Neural crest cell (in vitro differentiated cells): ENCODE measurements at regions not wholly inside any gene's neighbourhood (a gene's known extent, or its start where the extent isn't known, plus 50 kb on each side); places are given as distances from the start of the nearest gene placed in this dataset.

Experiments
- DNase-seq: peaks from one replicate; pipeline ENCODE4 v3.0.0; 2021; ENCODE audit warnings: low read depth, mixed read lengths, low spot score
- H3K27ac Mint-ChIP-seq: one replicate; pipeline ENCODE4 v1.8.0; 2021; ENCODE audit warnings: mild to moderate bottlenecking, mixed read lengths; ENCODE audit not compliant: unreplicated experiment
- H3K27me3 Mint-ChIP-seq: 2 replicates; pipeline ENCODE4 v1.8.0; 2021; ENCODE audit warnings: low read depth, mild to moderate bottlenecking, mixed read lengths
- H3K36me3 Mint-ChIP-seq: 2 replicates; pipeline ENCODE4 v1.8.0; 2021; ENCODE audit warnings: low read depth, mild to moderate bottlenecking, mixed read lengths
- H3K4me1 Mint-ChIP-seq: 2 replicates; pipeline ENCODE4 v1.8.0; 2021; ENCODE audit warnings: mixed read lengths
- H3K4me3 Mint-ChIP-seq: one replicate; pipeline ENCODE4 v1.8.0; 2021; ENCODE audit warnings: mild to moderate bottlenecking, mixed read lengths
- H3K9me3 Mint-ChIP-seq: 2 replicates; pipeline ENCODE4 v1.8.0; 2021; ENCODE audit warnings: mixed read lengths
- TF ChIP-seq, protein P1 (sequence below): fragments of 200-600 bp; sonication (generic); conservative IDR thresholded peaks from 2 replicates; pipeline ENCODE4 v1.5.0; 2021; ENCODE audit warnings: antibody characterized with exemption, mild to moderate bottlenecking

GRCh38 chr5:31119938-31120641, 73.4 kb upstream of the CDH6 start:
- Mint-ChIP-seq H3K27me3 (peaks cover 4% of the 10 kb centered on the region), H3K4me3 (no peak overlapping the region), H3K4me1 (peaks cover 63% of the 10 kb centered on the region), H3K27ac (peak overlapping the region; percentile 76), H3K9me3 (peaks cover 16% of the 10 kb centered on the region), H3K36me3 (peaks cover 9% of the 10 kb centered on the region)
- DNase-seq = no peak
- TF ChIP-seq, protein P1, sequence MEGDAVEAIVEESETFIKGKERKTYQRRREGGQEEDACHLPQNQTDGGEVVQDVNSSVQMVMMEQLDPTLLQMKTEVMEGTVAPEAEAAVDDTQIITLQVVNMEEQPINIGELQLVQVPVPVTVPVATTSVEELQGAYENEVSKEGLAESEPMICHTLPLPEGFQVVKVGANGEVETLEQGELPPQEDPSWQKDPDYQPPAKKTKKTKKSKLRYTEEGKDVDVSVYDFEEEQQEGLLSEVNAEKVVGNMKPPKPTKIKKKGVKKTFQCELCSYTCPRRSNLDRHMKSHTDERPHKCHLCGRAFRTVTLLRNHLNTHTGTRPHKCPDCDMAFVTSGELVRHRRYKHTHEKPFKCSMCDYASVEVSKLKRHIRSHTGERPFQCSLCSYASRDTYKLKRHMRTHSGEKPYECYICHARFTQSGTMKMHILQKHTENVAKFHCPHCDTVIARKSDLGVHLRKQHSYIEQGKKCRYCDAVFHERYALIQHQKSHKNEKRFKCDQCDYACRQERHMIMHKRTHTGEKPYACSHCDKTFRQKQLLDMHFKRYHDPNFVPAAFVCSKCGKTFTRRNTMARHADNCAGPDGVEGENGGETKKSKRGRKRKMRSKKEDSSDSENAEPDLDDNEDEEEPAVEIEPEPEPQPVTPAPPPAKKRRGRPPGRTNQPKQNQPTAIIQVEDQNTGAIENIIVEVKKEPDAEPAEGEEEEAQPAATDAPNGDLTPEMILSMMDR = no peak

DNA sequence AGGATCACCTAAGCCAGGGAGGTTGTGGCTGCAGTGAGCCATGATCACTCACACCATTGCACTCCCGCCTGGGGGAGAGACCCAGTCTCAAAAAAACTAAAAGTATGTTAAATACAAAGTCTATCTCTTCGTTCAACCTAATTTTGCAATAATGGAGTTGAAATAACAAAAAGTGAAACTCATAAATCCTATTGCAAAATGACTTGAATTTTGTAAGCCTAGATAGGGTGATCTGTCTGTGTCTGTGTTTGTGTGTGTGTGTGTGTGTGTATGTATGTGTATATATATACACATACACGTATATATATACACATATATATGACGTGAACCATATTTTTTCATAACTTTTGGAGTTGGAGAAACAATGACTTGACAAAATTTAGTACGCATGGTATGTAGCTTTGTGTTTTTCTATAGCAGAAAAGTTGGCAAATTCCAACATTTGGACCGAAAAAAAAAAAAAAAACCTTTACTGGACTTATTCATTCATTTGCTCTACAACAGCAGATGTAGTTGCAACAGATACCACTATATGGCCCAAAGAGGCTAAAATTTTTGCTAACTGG, 76.9 kb upstream of the CDH6 start:
- Mint-ChIP-seq H3K27ac (no peak overlapping the region), H3K4me1 (peaks cover 33% of the 10 kb centered on the region), H3K4me3 (no peak overlapping the region), H3K36me3 (no peaks in the 10 kb centered on the region), H3K27me3 (peaks cover 13% of the 10 kb centered on the region), H3K9me3 (peaks cover 6% of the 10 kb centered on the region)
- DNase-seq = no peak
- TF ChIP-seq, protein P1 = no peak

DNA sequence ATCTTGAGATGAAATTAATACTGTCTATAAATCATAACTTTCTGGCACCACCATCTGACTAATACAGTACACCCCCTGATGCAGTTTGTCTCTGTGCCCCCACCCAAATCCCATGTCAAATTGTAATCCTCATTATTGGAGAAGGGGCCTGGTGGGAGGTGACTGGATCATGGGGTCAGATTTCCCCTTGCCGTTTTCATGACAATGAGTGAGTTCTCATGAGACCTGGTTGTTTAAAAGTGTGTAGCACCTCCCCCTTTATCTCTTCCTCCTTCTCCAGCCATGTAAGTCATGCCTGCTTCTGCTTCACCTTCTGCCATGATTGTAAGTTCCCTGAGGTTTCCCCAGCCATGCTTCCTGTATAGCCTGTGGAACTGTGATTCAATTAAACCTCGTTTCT, 78.7 kb upstream of the CDH6 start:
- no peaks in the 10 kb centered on the region for H3K36me3 Mint-ChIP-seq
- no peak overlapping the region for H3K27ac Mint-ChIP-seq
- TF ChIP-seq, protein P1 = no peak
- no peak for DNase-seq
- peaks cover 15% of the 10 kb centered on the region for H3K4me1 Mint-ChIP-seq
- H3K9me3 Mint-ChIP-seq = peaks cover 6% of the 10 kb centered on the region
- H3K27me3 Mint-ChIP-seq = peaks cover 16% of the 10 kb centered on the region
- H3K4me3 Mint-ChIP-seq = no peak overlapping the region

DNA sequence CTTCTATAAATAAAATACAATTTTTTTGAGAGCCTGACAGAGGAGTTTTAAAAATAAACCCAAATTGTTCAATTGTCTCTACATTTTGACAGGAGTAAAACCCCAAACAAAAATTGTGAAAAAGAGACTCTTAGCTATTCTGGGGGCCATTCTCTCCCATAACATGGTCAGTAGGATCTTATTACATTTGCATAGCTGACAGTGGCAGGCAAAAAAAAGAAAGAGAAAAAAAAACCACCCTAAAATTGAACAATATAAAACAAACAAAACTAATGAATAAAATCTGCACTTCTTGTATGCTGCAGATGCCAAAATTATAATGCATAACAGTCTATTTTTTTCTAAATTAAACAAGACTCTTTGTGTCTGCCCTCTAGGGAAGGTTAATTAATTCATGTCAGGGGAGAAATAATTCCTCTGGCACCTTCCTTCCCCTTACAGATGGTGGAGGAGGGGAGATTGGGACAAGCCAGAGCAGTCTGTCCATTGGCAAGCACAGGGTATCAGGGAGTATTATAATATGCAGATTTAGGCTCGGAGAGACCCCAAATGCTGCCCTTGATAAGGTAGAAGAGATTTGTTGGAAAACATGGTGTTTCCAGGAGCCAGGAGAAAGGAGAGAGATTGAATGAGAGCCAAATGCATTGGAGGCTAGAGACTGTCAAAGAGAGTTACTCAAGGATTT, 79.7 kb upstream of the CDH6 start:
- TF ChIP-seq, protein P1 = no peak
- H3K4me1 Mint-ChIP-seq = peaks cover 10% of the 10 kb centered on the region
- H3K9me3 Mint-ChIP-seq = peaks cover 6% of the 10 kb centered on the region
- H3K27me3 Mint-ChIP-seq = peaks cover 16% of the 10 kb centered on the region
- H3K4me3 Mint-ChIP-seq = no peak overlapping the region
- no peak for DNase-seq
- no peak overlapping the region for H3K27ac Mint-ChIP-seq
- peaks cover under 1% of the 10 kb centered on the region for H3K36me3 Mint-ChIP-seq

DNA sequence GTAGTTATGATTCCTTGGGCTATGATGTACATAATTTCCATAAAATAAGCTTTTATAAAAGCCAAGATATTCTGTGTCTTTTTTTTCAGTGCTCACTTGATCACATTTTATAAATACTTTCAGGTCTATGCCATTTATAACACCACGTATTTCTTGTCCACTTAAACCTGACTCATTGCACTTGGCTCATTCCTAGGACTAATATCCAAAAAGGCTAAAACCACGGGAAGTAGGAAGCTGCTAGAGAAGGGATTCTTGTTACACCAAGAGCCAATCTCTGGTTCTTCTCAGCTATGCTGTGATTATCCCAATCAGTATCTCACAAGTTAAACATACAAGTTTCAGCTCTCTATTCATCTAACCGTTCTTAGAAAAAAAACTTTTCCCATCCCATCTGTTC, 80.4 kb upstream of the CDH6 start:
- Mint-ChIP-seq H3K27me3 (peaks cover 15% of the 10 kb centered on the region), H3K9me3 (peaks cover 4% of the 10 kb centered on the region), H3K27ac (no peak overlapping the region), H3K36me3 (peaks cover 3% of the 10 kb centered on the region), H3K4me1 (peaks cover 12% of the 10 kb centered on the region), H3K4me3 (no peak overlapping the region)
- TF ChIP-seq, protein P1 = no peak
- DNase-seq = no peak
